ENCODE measurements at regions not wholly inside any gene's neighbourhood (a gene's known extent, or its start where the extent isn't known, plus 50 kb on each side); places are given as distances from the start of the nearest gene placed in this dataset.
"Not testable (repeated sequence)": the region's sequence is repeated elsewhere in the genome, so short reads cannot be mapped to it uniquely, and the experiment has no call there.

GRCh38 chr14:43579671-43580070, 927.4 kb downstream of the FSCB start:
- no peaks in the 10 kb centered on the region for H3K36me3 Mint-ChIP-seq (ENCODE audit: low read depth)
- H3K27me3 Mint-ChIP-seq (ENCODE audit: low read depth), result no peaks in the 10 kb centered on the region
- TF ChIP-seq CTCF (IDR thresholded peaks at IDR 0.05), result no peak
- H3K4me3 Mint-ChIP-seq (ENCODE audit: unreplicated experiment), result no peak overlapping the region
- no peak overlapping the region for H3K27ac Mint-ChIP-seq (ENCODE audit: unreplicated experiment)
- no peaks in the 10 kb centered on the region for H3K4me1 Mint-ChIP-seq (ENCODE audit: low read depth)
- H3K9me3 Mint-ChIP-seq (ENCODE audit: low read depth), result peaks cover 21% of the 10 kb centered on the region
- DNase-seq (ENCODE audit: low spot score), result no peak

GRCh38 chr14:43568022-43568421, 939.1 kb downstream of the FSCB start:
- no peak for TF ChIP-seq CTCF (IDR thresholded peaks at IDR 0.05)
- H3K4me3 Mint-ChIP-seq (ENCODE audit: unreplicated experiment), result no peak overlapping the region
- no peaks in the 10 kb centered on the region for H3K4me1 Mint-ChIP-seq (ENCODE audit: low read depth)

GRCh38 chr14:43548368-43548767, 958.7 kb downstream of the FSCB start:
- Mint-ChIP-seq H3K36me3 (ENCODE audit: low read depth) (no peaks in the 10 kb centered on the region), H3K27ac (ENCODE audit: unreplicated experiment) (no peak overlapping the region), H3K4me1 (ENCODE audit: low read depth) (no peaks in the 10 kb centered on the region), H3K4me3 (ENCODE audit: unreplicated experiment) (no peak overlapping the region), H3K27me3 (ENCODE audit: low read depth) (no peaks in the 10 kb centered on the region), H3K9me3 (ENCODE audit: low read depth) (no peaks in the 10 kb centered on the region)
- no peak for TF ChIP-seq CTCF (IDR thresholded peaks at IDR 0.05)
- DNase-seq (ENCODE audit: low spot score), result no peak

More at GRCh38 chr14:43568022-43568421, 939.1 kb downstream of the FSCB start:
- Mint-ChIP-seq H3K9me3 (ENCODE audit: low read depth) (no peaks in the 10 kb centered on the region), H3K27ac (ENCODE audit: unreplicated experiment) (no peak overlapping the region), H3K36me3 (ENCODE audit: low read depth) (no peaks in the 10 kb centered on the region), H3K27me3 (ENCODE audit: low read depth) (peaks cover 2% of the 10 kb centered on the region)
- DNase-seq (ENCODE audit: low spot score), result no peak

- H3K27ac Mint-ChIP-seq (ENCODE audit: unreplicated experiment); H3K9me3 Mint-ChIP-seq (ENCODE audit: low read depth); DNase-seq (ENCODE audit: low spot score); H3K4me1 Mint-ChIP-seq (ENCODE audit: low read depth); H3K27me3 Mint-ChIP-seq (ENCODE audit: low read depth); H3K36me3 Mint-ChIP-seq (ENCODE audit: low read depth); H3K4me3 Mint-ChIP-seq (ENCODE audit: unreplicated experiment): not testable (repeated sequence)
These were observed 959.5 kb downstream of the FSCB start for GRCh38 chr14:43547596-43547995.

- no peak for TF ChIP-seq CTCF (IDR thresholded peaks at IDR 0.05)
- no peak overlapping the region for H3K27ac Mint-ChIP-seq (ENCODE audit: unreplicated experiment)
- no peaks in the 10 kb centered on the region for H3K27me3 Mint-ChIP-seq (ENCODE audit: low read depth)
- no peaks in the 10 kb centered on the region for H3K9me3 Mint-ChIP-seq (ENCODE audit: low read depth)
- no peak overlapping the region for H3K4me3 Mint-ChIP-seq (ENCODE audit: unreplicated experiment)
- no peaks in the 10 kb centered on the region for H3K36me3 Mint-ChIP-seq (ENCODE audit: low read depth)
- DNase-seq (ENCODE audit: low spot score), result no peak
- no peaks in the 10 kb centered on the region for H3K4me1 Mint-ChIP-seq (ENCODE audit: low read depth)
These were observed 965.7 kb downstream of the FSCB start for GRCh38 chr14:43541356-43541755.

- H3K27me3 Mint-ChIP-seq (ENCODE audit: low read depth), result no peaks in the 10 kb centered on the region
- H3K4me3 Mint-ChIP-seq (ENCODE audit: unreplicated experiment), result no peak overlapping the region
- no peak for DNase-seq (ENCODE audit: low spot score)
- no peaks in the 10 kb centered on the region for H3K9me3 Mint-ChIP-seq (ENCODE audit: low read depth)
- no peaks in the 10 kb centered on the region for H3K36me3 Mint-ChIP-seq (ENCODE audit: low read depth)
- TF ChIP-seq CTCF (IDR thresholded peaks at IDR 0.05), result no peak
- H3K27ac Mint-ChIP-seq (ENCODE audit: unreplicated experiment), result no peak overlapping the region
- H3K4me1 Mint-ChIP-seq (ENCODE audit: low read depth), result no peaks in the 10 kb centered on the region
These were observed 966.1 kb downstream of the FSCB start for GRCh38 chr14:43540948-43541347.

All from chondrocyte (in vitro differentiated cells).